HPDE6-E6E7 (cell line): ENCODE measurements at regions not wholly inside any gene's neighbourhood (a gene's known extent, or its start where the extent isn't known, plus 50 kb on each side); places are given as distances from the start of the nearest gene placed in this dataset.

Source experiments
- DNase-seq: peaks from one replicate; pipeline ENCODE4 v3.0.0; 2011; ENCODE audit warnings: missing footprints; ENCODE audit errors: extremely low spot score

DNA sequence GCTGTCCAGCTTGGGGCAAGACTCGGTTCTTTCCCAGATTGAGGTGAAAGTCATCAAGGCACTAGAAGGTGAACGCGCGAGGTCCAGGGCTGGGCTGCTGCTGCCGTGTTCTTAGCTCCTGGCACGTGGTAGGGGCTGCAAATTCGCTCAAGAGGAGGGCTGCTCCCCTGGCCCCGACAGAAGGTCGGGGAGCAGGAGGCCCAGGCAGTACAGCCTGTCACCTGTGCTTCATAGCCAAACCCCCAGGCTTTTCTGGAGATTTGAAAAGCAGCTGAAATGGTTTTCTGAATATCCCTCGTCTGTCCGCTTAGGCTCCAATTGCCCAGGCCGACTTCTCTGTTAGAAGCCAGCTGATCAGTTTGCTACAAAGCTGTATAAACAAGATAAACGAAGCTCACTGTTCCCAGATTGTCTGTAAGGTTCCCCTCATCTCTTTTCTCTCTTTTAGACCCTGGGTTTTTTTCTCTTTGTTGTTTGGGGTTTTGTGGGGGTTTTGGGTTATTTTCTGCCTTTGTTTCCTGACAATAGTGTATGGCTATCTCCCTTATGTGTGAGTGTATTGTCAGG, 60.0 kb upstream of the STX18 start:
- DNase-seq, result no peak

DNA sequence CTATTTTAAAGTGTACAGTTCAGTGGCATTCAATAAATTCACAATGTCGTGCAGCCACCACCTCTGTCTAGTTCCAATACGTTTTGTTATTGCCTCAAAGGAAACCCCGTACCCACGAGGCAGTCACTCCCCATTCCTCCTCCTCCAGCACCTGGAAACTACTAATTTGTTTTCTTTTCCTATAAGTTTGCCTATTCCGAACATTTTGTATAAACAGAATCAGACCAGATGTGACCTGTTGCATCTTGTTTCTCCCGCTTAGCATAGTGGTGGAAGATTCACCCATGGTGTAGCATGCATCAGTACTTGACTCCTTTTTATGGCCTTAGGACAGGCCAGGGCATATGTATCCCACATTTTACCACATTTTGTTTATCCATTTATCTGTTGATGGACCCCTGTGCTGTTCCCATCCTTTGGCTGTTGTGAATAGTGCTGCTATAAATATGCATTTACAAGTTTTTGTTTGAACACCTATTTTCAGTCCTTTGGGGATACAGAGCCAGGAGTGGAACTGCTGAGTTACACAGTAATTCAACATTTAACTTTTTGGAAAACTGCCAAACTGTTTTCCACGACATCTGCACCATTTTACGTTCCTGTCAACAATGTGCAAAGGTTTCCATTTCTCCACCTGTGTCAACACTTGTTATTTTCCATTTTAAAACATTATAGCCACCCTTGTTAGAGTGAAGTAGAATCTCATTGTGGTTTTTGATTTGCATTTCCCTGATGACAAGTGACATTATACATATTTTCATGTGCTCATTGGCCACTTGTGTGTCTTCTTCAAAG, 57.8 kb upstream of the STX18 start:
- no peak for DNase-seq

GRCh38 chr4:4598851-4599411, 57.1 kb upstream of the STX18 start:
- no peak for DNase-seq

GRCh38 chr4:4596720-4597119, 54.9 kb upstream of the STX18 start:
- no peak for DNase-seq

DNA sequence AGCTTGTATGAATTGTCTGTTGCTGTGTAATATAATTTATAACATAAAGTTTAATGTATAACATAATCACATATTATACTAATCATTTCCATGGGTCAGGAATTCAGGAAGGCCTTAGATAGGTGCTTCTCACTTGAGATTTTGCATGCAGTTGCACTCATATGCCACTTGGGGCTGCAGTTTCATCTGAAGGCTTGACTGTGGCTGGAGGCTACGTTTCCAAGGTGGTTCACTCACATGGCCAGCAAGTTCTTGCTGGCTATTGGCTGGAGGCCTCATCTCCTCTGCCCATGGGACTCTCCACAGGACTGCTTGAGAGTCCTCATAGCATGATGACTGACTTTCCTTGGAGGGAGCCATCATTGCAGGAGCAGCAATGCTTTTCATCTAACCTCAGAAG, 53.4 kb upstream of the STX18 start:
- DNase-seq, result no peak

DNA sequence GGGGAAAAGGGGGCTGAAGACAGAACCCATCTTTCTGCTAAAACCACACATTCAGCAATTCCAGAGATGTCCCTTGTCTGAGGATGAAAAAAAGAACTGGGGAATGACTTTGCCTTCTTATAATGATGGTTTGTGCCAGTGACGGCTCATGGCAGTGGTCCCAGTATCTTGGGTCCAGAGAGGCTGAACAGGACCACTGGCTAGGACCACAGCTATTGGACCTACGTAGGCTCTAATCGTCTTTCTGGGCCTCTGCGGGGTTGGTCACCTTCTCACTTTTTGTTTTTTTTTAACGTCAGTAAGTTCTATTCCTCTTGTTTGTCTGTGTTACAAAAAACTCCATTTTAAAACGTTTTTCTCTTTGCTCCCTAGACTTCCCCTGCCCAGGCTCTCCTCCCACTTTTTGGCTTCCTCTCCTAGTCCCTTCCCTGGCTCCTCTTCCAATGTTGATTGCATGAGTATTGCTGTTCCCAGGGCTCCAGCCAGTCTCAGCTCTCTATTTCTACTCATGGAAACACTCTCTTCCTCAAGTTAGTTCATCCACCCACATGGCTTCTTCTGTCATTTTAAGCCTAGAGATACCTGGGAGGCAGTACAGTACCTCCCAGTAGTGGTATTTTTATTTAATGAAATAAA, 52.6 kb upstream of the STX18 start:
- no peak for DNase-seq

- no peak for DNase-seq
These were observed 51.9 kb upstream of the STX18 start for GRCh38 chr4:4593596-4594284.

GRCh38 chr4:4592414-4592813, 50.6 kb upstream of the STX18 start:
- no peak for DNase-seq
